Gastroesophageal sphincter (tissue), 4 donors: ENCODE measurements at regions not wholly inside any gene's neighbourhood (a gene's known extent, or its start where the extent isn't known, plus 50 kb on each side); places are given as distances from the start of the nearest gene placed in this dataset.
A peak's percentile ranks its signal among the peaks of the same experiment; 100 is the strongest.

ENCODE experiments used
- ATAC-seq: fragments of 150-250 bp; one replicate; pipeline ENCODE4 v1.9.1; 2016; ENCODE audit warnings: mild to moderate bottlenecking, moderate library complexity
- H3K27ac ChIP-seq, 4 donors: fragments of 200-600 bp; sonication (generic) in 3 of 4; 1 replicate in 3 of 4; 2 replicates in 1 of 4; pipeline ENCODE4 v1.5.1; 2016 to 2019
- H3K27me3 ChIP-seq: fragments of 200-600 bp; sonication (generic); one replicate; pipeline ENCODE4 v1.5.1; 2019
- H3K36me3 ChIP-seq, 2 donors: fragments of 200-600 bp; sonication (generic); one replicate each; pipeline ENCODE4 v1.5.1; 2019; ENCODE audit warnings: control low read depth in 1 of 2
- H3K4me1 ChIP-seq, 3 donors: fragments of 200-600 bp; sonication (generic); 1 replicate in 2 of 3; 2 replicates in 1 of 3; pipeline ENCODE4 v1.5.1; 2016 to 2019; ENCODE audit warnings: control low read depth in 2 of 3
- H3K4me3 ChIP-seq, 2 donors: fragments of 200-600 bp; sonication (generic); one replicate each; pipeline ENCODE4 v1.5.1; 2019; ENCODE audit warnings: mild to moderate bottlenecking in 1 of 2, moderate library complexity in 1 of 2
- H3K9me3 ChIP-seq, 3 donors: fragments of 200-600 bp; sonication (generic); one replicate each; pipeline ENCODE4 v1.5.1; 2017 to 2019; ENCODE audit warnings: control low read depth in 2 of 3
- EP300 ChIP-seq: sonication (generic); formaldehyde crosslinking; IDR thresholded peaks from one replicate; pipeline ENCODE4 v1.6.1; 2017; ENCODE audit warnings: antibody characterized with exemption, mild to moderate bottlenecking
- POLR2A ChIP-seq, 2 donors: fragments of 450-650 bp; IDR thresholded peaks; one replicate each; pipeline ENCODE4 v1.6.1; 2017; ENCODE audit warnings: antibody characterized with exemption in 2 of 2, mild to moderate bottlenecking in 2 of 2, moderate library complexity in 1 of 2
- POLR2AphosphoS5 ChIP-seq: sonication (generic); formaldehyde crosslinking; IDR thresholded peaks from one replicate; pipeline ENCODE4 v1.6.1; 2017; ENCODE audit warnings: antibody characterized with exemption
- WGBS, 2 donors: methylation state at CpG; one replicate each; pipeline ENCODE4 v1.1.5; 2018; ENCODE audit warnings: low coverage in 1 of 2; 5-methylcytosine and 5-hydroxymethylcytosine counted together
- TF ChIP-seq, protein P1 (sequence below), 4 experiments: fragments of 200-600 bp in 2 of 4; fragments of 450-650 bp in 2 of 4; sonication (generic) in 1 of 4; IDR thresholded peaks; one replicate each; pipeline ENCODE4 v1.5.1; 2017 to 2019; ENCODE audit warnings: antibody characterized with exemption in 4 of 4, mild to moderate bottlenecking in 2 of 4, moderate library complexity in 2 of 4

DNA sequence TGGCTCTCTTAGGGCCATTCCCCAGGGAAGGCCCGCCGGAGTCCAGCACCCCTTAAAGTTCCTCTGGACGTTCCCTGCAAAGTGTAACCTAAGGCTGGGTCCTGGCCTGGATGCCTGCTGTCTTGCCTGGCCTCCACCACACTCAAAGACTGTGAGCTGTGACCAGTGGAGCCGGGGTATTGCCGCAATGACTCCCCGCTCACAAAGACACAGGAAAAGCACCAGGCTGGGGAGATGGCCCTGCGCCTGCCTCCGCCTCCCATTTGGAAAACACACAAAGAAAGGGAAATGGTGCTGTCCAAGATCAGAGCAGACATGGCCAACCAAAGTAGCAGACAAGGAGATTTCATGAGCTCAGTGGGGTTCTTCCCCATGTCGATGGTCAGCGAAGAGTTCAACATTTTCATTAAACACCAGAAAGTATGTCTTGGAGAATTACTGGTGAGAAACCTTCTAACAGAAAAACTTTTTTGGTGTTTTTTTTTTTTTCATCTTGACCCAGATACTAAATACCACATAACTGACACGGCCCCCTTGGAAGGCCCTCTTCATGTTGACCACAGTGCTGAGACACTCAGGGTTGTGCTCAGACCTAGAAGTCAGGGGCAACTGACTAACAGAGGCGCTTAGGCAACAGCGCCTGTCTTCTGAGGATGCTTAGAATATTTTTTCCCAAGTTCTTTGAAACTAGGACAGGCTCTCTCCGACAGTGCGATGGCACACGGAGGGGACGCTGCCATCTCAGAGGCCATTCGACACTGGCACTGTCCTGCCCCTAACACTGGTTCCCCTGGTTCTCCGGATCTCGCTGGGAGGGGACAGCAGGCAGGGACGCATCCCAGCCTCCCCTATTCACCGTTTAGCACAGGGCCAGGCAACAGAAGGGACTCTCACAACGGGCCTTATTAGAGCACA, 226.4 kb upstream of the ID2 start:
- ATAC-seq, result no peak
- H3K27me3 ChIP-seq, result peaks cover 24% of the 10 kb centered on the region
- no peaks in the 10 kb centered on the region for H3K9me3 ChIP-seq
- H3K36me3 ChIP-seq, result no peaks in the 10 kb centered on the region
- H3K4me1 ChIP-seq, result peaks cover 0 to 30% (median 0%) of the 10 kb centered on the region in 3 donors
- WGBS, 2 donors, result 80 to 95% methylated on average over 7 to 16 of the region's 23 CpGs
- H3K27ac ChIP-seq, result no peak overlapping the region
- TF ChIP-seq EP300 (no peak), POLR2A (IDR thresholded peaks at IDR 0.05) (no peak), POLR2AphosphoS5 (no peak)
- TF ChIP-seq, protein P1, sequence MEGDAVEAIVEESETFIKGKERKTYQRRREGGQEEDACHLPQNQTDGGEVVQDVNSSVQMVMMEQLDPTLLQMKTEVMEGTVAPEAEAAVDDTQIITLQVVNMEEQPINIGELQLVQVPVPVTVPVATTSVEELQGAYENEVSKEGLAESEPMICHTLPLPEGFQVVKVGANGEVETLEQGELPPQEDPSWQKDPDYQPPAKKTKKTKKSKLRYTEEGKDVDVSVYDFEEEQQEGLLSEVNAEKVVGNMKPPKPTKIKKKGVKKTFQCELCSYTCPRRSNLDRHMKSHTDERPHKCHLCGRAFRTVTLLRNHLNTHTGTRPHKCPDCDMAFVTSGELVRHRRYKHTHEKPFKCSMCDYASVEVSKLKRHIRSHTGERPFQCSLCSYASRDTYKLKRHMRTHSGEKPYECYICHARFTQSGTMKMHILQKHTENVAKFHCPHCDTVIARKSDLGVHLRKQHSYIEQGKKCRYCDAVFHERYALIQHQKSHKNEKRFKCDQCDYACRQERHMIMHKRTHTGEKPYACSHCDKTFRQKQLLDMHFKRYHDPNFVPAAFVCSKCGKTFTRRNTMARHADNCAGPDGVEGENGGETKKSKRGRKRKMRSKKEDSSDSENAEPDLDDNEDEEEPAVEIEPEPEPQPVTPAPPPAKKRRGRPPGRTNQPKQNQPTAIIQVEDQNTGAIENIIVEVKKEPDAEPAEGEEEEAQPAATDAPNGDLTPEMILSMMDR (IDR thresholded peaks at IDR 0.05), result no peak
- no peak overlapping the region for H3K4me3 ChIP-seq

DNA sequence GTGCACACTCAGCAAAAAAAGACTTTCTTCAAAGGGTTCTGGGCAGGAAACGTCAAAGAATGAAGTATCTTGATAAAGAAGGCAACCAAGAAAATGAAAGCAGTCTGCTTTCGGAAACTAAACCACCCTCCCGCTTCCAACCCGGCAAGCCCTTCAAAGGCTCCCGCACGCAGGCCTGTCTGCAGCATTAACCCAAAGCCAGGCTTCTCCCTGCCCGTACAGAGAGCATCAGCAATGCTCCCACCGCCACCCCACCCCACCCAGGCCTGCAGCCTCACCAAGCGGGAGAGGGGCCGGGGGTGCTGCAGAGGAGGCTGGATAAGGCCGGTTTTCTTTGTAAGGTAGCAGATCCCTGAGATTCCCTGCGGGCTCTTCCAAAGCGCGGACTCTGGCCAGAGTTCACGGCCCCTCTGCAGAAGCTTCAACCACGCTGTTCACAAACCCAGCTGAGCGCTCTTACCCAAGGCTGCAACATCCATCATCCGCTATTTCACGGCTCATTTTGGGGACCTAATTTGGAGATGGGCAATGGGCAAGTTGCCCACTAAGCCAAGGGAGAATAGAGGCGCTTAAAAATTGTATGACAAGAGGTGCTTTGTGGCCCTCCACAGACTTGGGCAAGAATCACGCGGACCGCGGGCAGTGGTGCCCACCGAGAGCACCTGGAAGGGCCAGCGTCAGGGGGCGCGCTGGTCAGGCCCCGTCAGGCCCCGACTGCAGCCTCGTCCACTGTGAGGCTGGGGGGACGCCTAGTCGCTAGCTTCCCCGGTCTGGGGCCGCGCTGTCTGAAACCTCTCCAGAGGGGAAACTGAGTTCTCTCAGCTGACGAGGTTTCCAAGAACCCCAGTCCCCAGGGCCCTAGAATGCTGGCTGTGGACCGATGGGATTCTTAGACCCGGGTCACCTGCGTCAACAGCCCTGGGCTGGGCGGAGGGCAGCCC, 225.4 kb upstream of the ID2 start:
- Histone ChIP-seq H3K4me1 (peaks cover 0 to 30% (median 0%) of the 10 kb centered on the region in 3 donors), H3K36me3 (no peaks in the 10 kb centered on the region), H3K27ac (no peak overlapping the region), H3K4me3 (peak overlapping the region in 1 of 2 donors; percentile 25), H3K9me3 (no peaks in the 10 kb centered on the region), H3K27me3 (peaks cover 24% of the 10 kb centered on the region)
- TF ChIP-seq EP300 (no peak), POLR2AphosphoS5 (no peak), POLR2A (IDR thresholded peaks at IDR 0.05) (no peak)
- TF ChIP-seq, protein P1 (IDR thresholded peaks at IDR 0.05), result no peak
- ATAC-seq, result no peak
- WGBS, 2 donors, result 71 to 79% methylated on average over 9 to 12 of the region's 41 CpGs

DNA sequence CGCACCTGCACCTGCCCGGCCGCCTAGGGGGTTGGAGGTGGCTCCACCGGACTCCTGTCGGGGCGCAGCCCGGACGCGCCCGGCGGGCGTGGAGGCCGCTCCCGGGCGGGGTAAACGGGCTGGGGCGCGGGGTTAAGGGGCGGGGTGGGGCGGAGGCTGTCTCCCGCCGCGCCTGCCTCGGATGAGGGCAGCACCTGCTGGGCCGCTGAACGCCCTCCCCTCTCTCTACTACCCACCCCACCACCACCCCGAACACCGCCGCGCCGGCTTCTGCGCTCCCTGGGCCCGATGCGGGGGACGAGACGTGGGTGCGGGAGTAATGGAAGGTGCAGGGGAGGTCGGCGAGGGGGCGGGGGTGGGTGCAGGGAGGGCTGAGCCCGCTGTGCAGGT, 224.8 kb upstream of the ID2 start:
- Histone ChIP-seq H3K9me3 (no peaks in the 10 kb centered on the region), H3K36me3 (no peaks in the 10 kb centered on the region), H3K4me3 (peak overlapping the region in 1 of 2 donors; percentile 25), H3K27ac (no peak overlapping the region), H3K4me1 (peaks cover 0 to 30% (median 0%) of the 10 kb centered on the region in 3 donors), H3K27me3 (peaks cover 24% of the 10 kb centered on the region)
- WGBS, 2 donors, result 20 to 33% methylated on average over 1 to 3 of the region's 41 CpGs
- no peak for TF ChIP-seq POLR2A (IDR thresholded peaks at IDR 0.05)
- TF ChIP-seq, protein P1 (IDR thresholded peaks at IDR 0.05), result no peak
- TF ChIP-seq EP300, result no peak
- no peak for TF ChIP-seq POLR2AphosphoS5
- ATAC-seq, result no peak

DNA sequence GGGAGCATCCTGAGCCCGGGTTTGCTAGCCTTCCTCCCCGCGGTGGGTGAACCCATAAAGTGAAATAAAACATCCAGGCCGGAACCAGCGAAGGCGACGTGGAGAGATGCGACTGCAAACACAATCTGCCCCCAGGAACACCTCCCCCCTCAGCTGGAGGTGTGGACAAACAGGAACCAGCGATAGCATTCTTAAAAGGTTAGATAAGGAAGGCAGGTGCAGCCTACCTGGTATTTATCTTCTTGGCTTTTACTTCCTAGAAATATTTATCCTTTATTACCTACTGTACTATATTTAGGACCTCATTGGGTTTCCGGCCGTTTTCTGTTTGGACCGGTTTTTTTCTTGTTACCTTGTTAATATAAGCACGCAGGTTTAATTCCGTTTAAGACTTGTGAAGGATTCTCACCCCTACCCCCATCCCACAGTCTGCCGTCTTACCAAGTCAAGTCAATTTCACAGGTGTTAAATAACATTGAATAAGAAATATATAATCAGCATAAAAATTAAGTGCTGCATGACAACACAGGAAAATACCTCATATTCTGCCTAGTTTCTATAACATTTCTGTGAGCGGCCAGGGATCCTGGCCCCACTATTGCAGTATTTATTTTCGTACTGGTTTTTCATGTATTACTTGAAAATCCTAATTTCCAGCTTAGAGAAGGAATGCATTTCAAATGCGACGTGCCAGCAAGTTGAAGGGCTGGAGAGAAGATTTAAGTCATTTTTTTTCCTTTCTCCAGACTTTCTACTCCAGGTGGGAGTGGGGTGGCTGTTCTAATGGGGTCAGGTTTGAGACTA, 224.0 kb upstream of the ID2 start:
- TF ChIP-seq, protein P1 (IDR thresholded peaks at IDR 0.05), result no peak
- TF ChIP-seq POLR2AphosphoS5, result no peak
- no peak for TF ChIP-seq EP300
- no peak for TF ChIP-seq POLR2A (IDR thresholded peaks at IDR 0.05)
- no peaks in the 10 kb centered on the region for H3K36me3 ChIP-seq
- H3K27ac ChIP-seq, result no peak overlapping the region
- H3K27me3 ChIP-seq, result peaks cover 24% of the 10 kb centered on the region
- peaks cover 0 to 30% (median 0%) of the 10 kb centered on the region in 3 donors for H3K4me1 ChIP-seq
- no peak overlapping the region for H3K4me3 ChIP-seq
- ATAC-seq, result no peak
- 60 to 74% methylated on average over 15 to 19 of the region's 19 CpGs for WGBS, 2 donors
- no peaks in the 10 kb centered on the region for H3K9me3 ChIP-seq
